NT2/D1 (cell line): ENCODE measurements at regions not wholly inside any gene's neighbourhood (a gene's known extent, or its start where the extent isn't known, plus 50 kb on each side); places are given as distances from the start of the nearest gene placed in this dataset.

ENCODE experiments used
- DNase-seq: peaks from one replicate; pipeline ENCODE4 v3.0.0-alpha.2; 2011; ENCODE audit warnings: low read depth, low spot score
- H3K27me3 ChIP-seq: 2 replicates; pipeline ENCODE4 v1.6.0; 2011; ENCODE audit warnings: mild to moderate bottlenecking; ENCODE audit not compliant: insufficient read length, insufficient read depth
- H3K36me3 ChIP-seq: 2 replicates; pipeline ENCODE4 v1.6.1; 2011; ENCODE audit warnings: mild to moderate bottlenecking, low read length, mixed read lengths; ENCODE audit not compliant: insufficient read depth, insufficient read length
- H3K4me1 ChIP-seq: 2 replicates; pipeline ENCODE4 v1.5.1; 2011; ENCODE audit not compliant: insufficient read depth, insufficient read length
- H3K4me3 ChIP-seq: 2 replicates; pipeline ENCODE4 v1.5.1; 2011; ENCODE audit warnings: low read depth; ENCODE audit not compliant: insufficient read length
- H3K9ac ChIP-seq: 2 replicates; pipeline ENCODE4 v1.6.0; 2011; ENCODE audit warnings: low read depth; ENCODE audit not compliant: insufficient read length
- H3K9me3 ChIP-seq: 2 replicates; pipeline ENCODE4 v1.5.1; 2011; ENCODE audit warnings: mild to moderate bottlenecking, low read length; ENCODE audit not compliant: insufficient read depth
- SUZ12 ChIP-seq: IDR thresholded peaks from 2 replicates; pipeline ENCODE4 v1.6.1; 2011; ENCODE audit not compliant: insufficient read length, insufficient read depth; ENCODE audit errors: extremely low read depth
- YY1 ChIP-seq: IDR thresholded peaks from 2 replicates; pipeline ENCODE4 v1.6.1; 2011; ENCODE audit not compliant: insufficient read length, insufficient read depth
- ZNF274 ChIP-seq: IDR thresholded peaks from 2 replicates; pipeline ENCODE4 v1.6.1; 2011; ENCODE audit warnings: mild to moderate bottlenecking, low read depth, low read length

- TF ChIP-seq ZNF274 (no peak), YY1 (no peak)
- Histone ChIP-seq H3K9me3 (peaks cover 21% of the 10 kb centered on the region; the same call in 1 of the 2 replicates), H3K4me3 (no peak overlapping the region), H3K27me3 (no peaks in the 10 kb centered on the region), H3K36me3 (peaks cover 13% of the 10 kb centered on the region), H3K9ac (no peak overlapping the region), H3K4me1 (no peaks in the 10 kb centered on the region)
- DNase-seq = no peak
These were observed 117.3 kb downstream of the EHF start for GRCh38 chr11:34738237-34738636.

- TF ChIP-seq YY1 = no peak
- no peak for TF ChIP-seq ZNF274
- TF ChIP-seq SUZ12 = no peak
- no peaks in the 10 kb centered on the region for H3K27me3 ChIP-seq
- peaks cover 15% of the 10 kb centered on the region; the same call in 1 of the 2 replicates for H3K9me3 ChIP-seq
- no peak for DNase-seq
- no peaks in the 10 kb centered on the region for H3K4me1 ChIP-seq
- H3K4me3 ChIP-seq = no peak overlapping the region
- peaks cover 23% of the 10 kb centered on the region for H3K36me3 ChIP-seq
- H3K9ac ChIP-seq = no peak overlapping the region
These were observed 111.9 kb downstream of the EHF start for GRCh38 chr11:34732831-34733230.

- Histone ChIP-seq H3K27me3 (no peaks in the 10 kb centered on the region), H3K9ac (no peak overlapping the region), H3K9me3 (peaks cover 3% of the 10 kb centered on the region; the same call in 1 of the 2 replicates), H3K4me3 (no peak overlapping the region), H3K4me1 (no peaks in the 10 kb centered on the region), H3K36me3 (peaks cover 22% of the 10 kb centered on the region)
- no peak for DNase-seq
- no peak for TF ChIP-seq ZNF274
- no peak for TF ChIP-seq SUZ12
- no peak for TF ChIP-seq YY1
These were observed 110.7 kb downstream of the EHF start for GRCh38 chr11:34731603-34732002.

GRCh38 chr11:34730544-34731295, 109.8 kb downstream of the EHF start:
- Histone ChIP-seq H3K9ac (no peak overlapping the region), H3K36me3 (peaks cover 16% of the 10 kb centered on the region), H3K4me3 (no peak overlapping the region), H3K27me3 (no peaks in the 10 kb centered on the region), H3K9me3 (no peaks in the 10 kb centered on the region), H3K4me1 (no peaks in the 10 kb centered on the region)
- DNase-seq = no peak
- TF ChIP-seq SUZ12 = no peak
- no peak for TF ChIP-seq YY1
- TF ChIP-seq ZNF274 = no peak

- Histone ChIP-seq H3K36me3 (peaks cover 10% of the 10 kb centered on the region), H3K9me3 (no peaks in the 10 kb centered on the region), H3K27me3 (no peaks in the 10 kb centered on the region), H3K4me3 (no peak overlapping the region), H3K4me1 (no peaks in the 10 kb centered on the region), H3K9ac (no peak overlapping the region)
- no peak for DNase-seq
- no peak for TF ChIP-seq SUZ12
- no peak for TF ChIP-seq ZNF274
- no peak for TF ChIP-seq YY1
These were observed 107.7 kb downstream of the EHF start for GRCh38 chr11:34728609-34729008.

GRCh38 chr11:34727228-34727737, 106.4 kb downstream of the EHF start:
- Histone ChIP-seq H3K9me3 (no peaks in the 10 kb centered on the region), H3K36me3 (peaks cover 10% of the 10 kb centered on the region), H3K27me3 (no peaks in the 10 kb centered on the region), H3K4me1 (no peaks in the 10 kb centered on the region), H3K9ac (no peak overlapping the region), H3K4me3 (no peak overlapping the region)
- no peak for TF ChIP-seq SUZ12
- TF ChIP-seq ZNF274 = no peak
- TF ChIP-seq YY1 = no peak
- no peak for DNase-seq

GRCh38 chr11:34724973-34725372, 104.1 kb downstream of the EHF start:
- no peaks in the 10 kb centered on the region for H3K4me1 ChIP-seq
- TF ChIP-seq SUZ12 = no peak
- TF ChIP-seq ZNF274 = no peak
- TF ChIP-seq YY1 = no peak
- H3K4me3 ChIP-seq = no peak overlapping the region
- peaks cover 4% of the 10 kb centered on the region for H3K36me3 ChIP-seq
- no peaks in the 10 kb centered on the region for H3K9me3 ChIP-seq
- H3K9ac ChIP-seq = no peak overlapping the region
- no peaks in the 10 kb centered on the region for H3K27me3 ChIP-seq
- no peak for DNase-seq
